ENCODE measurements at regions not wholly inside any gene's neighbourhood (a gene's known extent, or its start where the extent isn't known, plus 50 kb on each side); places are given as distances from the start of the nearest gene placed in this dataset.

- Histone ChIP-seq H3K27ac (ENCODE audit: insufficient read depth in 1 of 2, low read depth in 1 of 2, low read length in 2 of 2, poor library complexity in 1 of 2, severe bottlenecking in 2 of 2) (no peak overlapping the region), H3K36me3 (ENCODE audit: control insufficient read depth in 4 of 4, insufficient read depth in 4 of 4, low read length in 3 of 4) (no peaks in the 10 kb centered on the region), H3K27me3 (replicated peaks in 2 of 5; ENCODE audit: control insufficient read depth in 4 of 5, insufficient read depth in 5 of 5, low read length in 4 of 5) (no peaks in the 10 kb centered on the region), H3K4me1 (ENCODE audit: control extremely low read depth in 1 of 4, control insufficient read depth in 4 of 4, insufficient read depth in 4 of 4, low read length in 3 of 4) (peaks cover 0 to 8% (median 0%) of the 10 kb centered on the region in 4 experiments), H3K4me3 (ENCODE audit: control insufficient read depth in 1 of 7, extremely low read depth in 1 of 7, insufficient read depth in 4 of 7, low read depth in 2 of 7, low read length in 6 of 7) (no peak overlapping the region), H3K9me3 (ENCODE audit: control extremely low read depth in 1 of 5, control insufficient read depth in 4 of 5, insufficient read depth in 2 of 5, low read depth in 1 of 5, low read length in 4 of 5) (peaks cover 0 to 22% (median 5%) of the 10 kb centered on the region in 5 experiments)
- 67% methylated on average over 5 of the region's 8 CpGs for WGBS (ENCODE audit: insufficient coverage)
- DNase-seq: no peak
- POLR2A ChIA-PET: no interaction called here
- CTCF ChIA-PET: interaction anchor here (0.6 to 1.3 kb wide), 2 partner anchors 14 to 175 kb away, joined by 3 to 4 read pairs; no protein-coding TSS in a partner anchor
These were observed 90.9 kb upstream of the LINC01488 start for GRCh38 chr11:69390561-69390960.

GRCh38 chr11:69391192-69392103 is 90.0 kb upstream of the LINC01488 start:
- CTCF ChIA-PET: interaction anchor here (0.6 to 1.3 kb wide), 2 partner anchors 13 to 176 kb away, joined by 3 to 4 read pairs; no protein-coding TSS in a partner anchor
- Histone ChIP-seq H3K27me3 (replicated peaks in 2 of 5; ENCODE audit: control insufficient read depth in 4 of 5, insufficient read depth in 5 of 5, low read length in 4 of 5) (no peaks in the 10 kb centered on the region), H3K9me3 (ENCODE audit: control extremely low read depth in 1 of 5, control insufficient read depth in 4 of 5, insufficient read depth in 2 of 5, low read depth in 1 of 5, low read length in 4 of 5) (peaks cover 0 to 22% (median 5%) of the 10 kb centered on the region in 5 experiments), H3K4me3 (ENCODE audit: control insufficient read depth in 1 of 7, extremely low read depth in 1 of 7, insufficient read depth in 4 of 7, low read depth in 2 of 7, low read length in 6 of 7) (no peak overlapping the region), H3K36me3 (ENCODE audit: control insufficient read depth in 4 of 4, insufficient read depth in 4 of 4, low read length in 3 of 4) (no peaks in the 10 kb centered on the region), H3K27ac (ENCODE audit: insufficient read depth in 1 of 2, low read depth in 1 of 2, low read length in 2 of 2, poor library complexity in 1 of 2, severe bottlenecking in 2 of 2) (no peak overlapping the region), H3K4me1 (ENCODE audit: control extremely low read depth in 1 of 4, control insufficient read depth in 4 of 4, insufficient read depth in 4 of 4, low read length in 3 of 4) (peaks cover 0 to 8% (median 0%) of the 10 kb centered on the region in 4 experiments)
- whole genome bisulfite sequencing (ENCODE audit: insufficient coverage): 93% methylated on average over 34 of the region's 34 CpGs
- POLR2A ChIA-PET: no interaction called here
- DNase-seq: no peak

DNA sequence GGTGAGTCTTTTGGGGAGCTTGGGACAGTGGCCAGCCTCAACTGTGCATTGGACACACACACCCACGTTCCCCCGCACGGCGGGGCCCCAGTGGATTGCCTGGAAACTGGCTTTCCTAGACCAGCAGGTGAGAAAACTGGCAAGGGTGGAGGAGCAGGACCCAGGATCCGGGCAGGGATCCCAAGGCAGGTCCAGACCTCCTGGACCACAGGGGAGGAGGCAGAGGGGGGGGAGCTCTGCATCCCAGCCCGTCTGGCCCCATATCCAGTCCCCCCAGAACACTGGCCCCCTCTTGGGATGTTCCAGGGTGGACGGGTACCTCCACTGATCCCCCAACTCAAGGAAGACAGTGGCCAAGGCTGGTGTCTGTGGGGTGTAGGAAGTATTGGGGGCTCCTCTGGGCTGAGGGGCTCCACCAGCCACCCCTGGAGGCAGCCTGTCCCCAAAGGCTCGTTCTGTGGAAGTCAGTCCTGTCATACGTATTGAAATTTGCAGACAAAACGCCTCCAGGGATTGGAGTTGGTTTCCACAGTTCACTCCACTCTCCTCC is 89.3 kb upstream of the LINC01488 start:
- peaks cover 0 to 8% (median 0%) of the 10 kb centered on the region in 4 experiments for H3K4me1 ChIP-seq (ENCODE audit: control extremely low read depth in 1 of 4, control insufficient read depth in 4 of 4, insufficient read depth in 4 of 4, low read length in 3 of 4)
- no peak overlapping the region for H3K27ac ChIP-seq (ENCODE audit: insufficient read depth in 1 of 2, low read depth in 1 of 2, low read length in 2 of 2, poor library complexity in 1 of 2, severe bottlenecking in 2 of 2)
- no peak for DNase-seq
- no peak overlapping the region for H3K4me3 ChIP-seq (ENCODE audit: control insufficient read depth in 1 of 7, extremely low read depth in 1 of 7, insufficient read depth in 4 of 7, low read depth in 2 of 7, low read length in 6 of 7)
- peaks cover 0 to 20% (median 5%) of the 10 kb centered on the region in 5 experiments for H3K9me3 ChIP-seq (ENCODE audit: control extremely low read depth in 1 of 5, control insufficient read depth in 4 of 5, insufficient read depth in 2 of 5, low read depth in 1 of 5, low read length in 4 of 5)
- ChIA-PET CTCF (no interaction called here), POLR2A (no interaction called here)
- H3K27me3 ChIP-seq (replicated peaks in 2 of 5; ENCODE audit: control insufficient read depth in 4 of 5, insufficient read depth in 5 of 5, low read length in 4 of 5): no peaks in the 10 kb centered on the region
- H3K36me3 ChIP-seq (ENCODE audit: control insufficient read depth in 4 of 4, insufficient read depth in 4 of 4, low read length in 3 of 4): no peaks in the 10 kb centered on the region
- 96% methylated on average over 7 of the region's 10 CpGs for WGBS (ENCODE audit: insufficient coverage)

GRCh38 chr11:69393178-69393832 is 88.2 kb upstream of the LINC01488 start:
- 93% methylated on average over 7 of the region's 16 CpGs for WGBS (ENCODE audit: insufficient coverage)
- Histone ChIP-seq H3K4me1 (ENCODE audit: control extremely low read depth in 1 of 4, control insufficient read depth in 4 of 4, insufficient read depth in 4 of 4, low read length in 3 of 4) (peaks cover 0 to 12% (median 3%) of the 10 kb centered on the region in 4 experiments), H3K9me3 (ENCODE audit: control extremely low read depth in 1 of 5, control insufficient read depth in 4 of 5, insufficient read depth in 2 of 5, low read depth in 1 of 5, low read length in 4 of 5) (peaks cover 0 to 10% (median 2%) of the 10 kb centered on the region in 5 experiments), H3K4me3 (ENCODE audit: control insufficient read depth in 1 of 7, extremely low read depth in 1 of 7, insufficient read depth in 4 of 7, low read depth in 2 of 7, low read length in 6 of 7) (no peak overlapping the region), H3K27me3 (replicated peaks in 2 of 5; ENCODE audit: control insufficient read depth in 4 of 5, insufficient read depth in 5 of 5, low read length in 4 of 5) (no peaks in the 10 kb centered on the region), H3K27ac (ENCODE audit: insufficient read depth in 1 of 2, low read depth in 1 of 2, low read length in 2 of 2, poor library complexity in 1 of 2, severe bottlenecking in 2 of 2) (no peak overlapping the region), H3K36me3 (ENCODE audit: control insufficient read depth in 4 of 4, insufficient read depth in 4 of 4, low read length in 3 of 4) (no peaks in the 10 kb centered on the region)
- ChIA-PET CTCF (interaction anchor here (1.5 kb wide), 1 partner anchor 11 kb away, joined by 3 read pairs; no protein-coding TSS in a partner anchor), POLR2A (no interaction called here)
- no peak for DNase-seq

DNA sequence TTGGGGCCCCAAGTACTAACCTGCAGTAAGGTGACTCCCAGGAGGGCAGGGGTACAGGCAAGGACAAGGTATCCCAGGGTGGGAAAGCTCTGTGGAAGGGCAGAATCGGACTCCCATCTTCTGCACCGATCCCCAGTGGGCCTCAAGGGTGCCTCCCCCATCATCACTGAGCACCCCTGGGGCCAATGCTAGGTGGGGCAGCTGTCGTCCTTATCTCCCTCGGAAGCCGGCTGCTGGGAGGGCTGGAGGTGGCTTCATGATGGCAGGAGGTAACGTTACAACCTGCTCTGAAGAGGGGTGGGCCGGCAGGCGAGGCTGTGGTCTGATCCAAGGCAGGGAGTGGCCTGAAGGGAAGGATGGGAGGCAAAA is 87.6 kb upstream of the LINC01488 start:
- DNase-seq: no peak
- Histone ChIP-seq H3K4me1 (ENCODE audit: control extremely low read depth in 1 of 4, control insufficient read depth in 4 of 4, insufficient read depth in 4 of 4, low read length in 3 of 4) (peaks cover 0 to 18% (median 8%) of the 10 kb centered on the region in 4 experiments), H3K27me3 (replicated peaks in 2 of 5; ENCODE audit: control insufficient read depth in 4 of 5, insufficient read depth in 5 of 5, low read length in 4 of 5) (no peaks in the 10 kb centered on the region), H3K36me3 (ENCODE audit: control insufficient read depth in 4 of 4, insufficient read depth in 4 of 4, low read length in 3 of 4) (no peaks in the 10 kb centered on the region), H3K4me3 (ENCODE audit: control insufficient read depth in 1 of 7, extremely low read depth in 1 of 7, insufficient read depth in 4 of 7, low read depth in 2 of 7, low read length in 6 of 7) (no peak overlapping the region), H3K9me3 (ENCODE audit: control extremely low read depth in 1 of 5, control insufficient read depth in 4 of 5, insufficient read depth in 2 of 5, low read depth in 1 of 5, low read length in 4 of 5) (peaks cover 0 to 4% (median 0%) of the 10 kb centered on the region in 5 experiments), H3K27ac (ENCODE audit: insufficient read depth in 1 of 2, low read depth in 1 of 2, low read length in 2 of 2, poor library complexity in 1 of 2, severe bottlenecking in 2 of 2) (no peak overlapping the region)
- 97% methylated on average over 8 of the region's 8 CpGs for WGBS (ENCODE audit: insufficient coverage)
- ChIA-PET CTCF (interaction anchor here (1.5 kb wide), 1 partner anchor 12 kb away, joined by 3 read pairs; no protein-coding TSS in a partner anchor), POLR2A (no interaction called here)

GRCh38 chr11:69394234-69394868 is 87.1 kb upstream of the LINC01488 start:
- H3K4me3 ChIP-seq (ENCODE audit: control insufficient read depth in 1 of 7, extremely low read depth in 1 of 7, insufficient read depth in 4 of 7, low read depth in 2 of 7, low read length in 6 of 7): no peak overlapping the region
- 96% methylated on average over 17 of the region's 20 CpGs for WGBS (ENCODE audit: insufficient coverage)
- H3K27me3 ChIP-seq (replicated peaks in 2 of 5; ENCODE audit: control insufficient read depth in 4 of 5, insufficient read depth in 5 of 5, low read length in 4 of 5): no peaks in the 10 kb centered on the region
- no peaks in the 10 kb centered on the region for H3K9me3 ChIP-seq (ENCODE audit: control extremely low read depth in 1 of 5, control insufficient read depth in 4 of 5, insufficient read depth in 2 of 5, low read depth in 1 of 5, low read length in 4 of 5)
- peaks cover 0 to 22% (median 13%) of the 10 kb centered on the region in 4 experiments for H3K4me1 ChIP-seq (ENCODE audit: control extremely low read depth in 1 of 4, control insufficient read depth in 4 of 4, insufficient read depth in 4 of 4, low read length in 3 of 4)
- POLR2A ChIA-PET: no interaction called here
- CTCF ChIA-PET: interaction anchor here (1.5 kb wide), 1 partner anchor 12 kb away, joined by 3 read pairs; no protein-coding TSS in a partner anchor
- H3K36me3 ChIP-seq (ENCODE audit: control insufficient read depth in 4 of 4, insufficient read depth in 4 of 4, low read length in 3 of 4): no peaks in the 10 kb centered on the region
- H3K27ac ChIP-seq (ENCODE audit: insufficient read depth in 1 of 2, low read depth in 1 of 2, low read length in 2 of 2, poor library complexity in 1 of 2, severe bottlenecking in 2 of 2): no peak overlapping the region
- no peak for DNase-seq

Measured in common myeloid progenitor, CD34-positive (primary cell).